ENCODE measurements at regions not wholly inside any gene's neighbourhood (a gene's known extent, or its start where the extent isn't known, plus 50 kb on each side); places are given as distances from the start of the nearest gene placed in this dataset.

DNA sequence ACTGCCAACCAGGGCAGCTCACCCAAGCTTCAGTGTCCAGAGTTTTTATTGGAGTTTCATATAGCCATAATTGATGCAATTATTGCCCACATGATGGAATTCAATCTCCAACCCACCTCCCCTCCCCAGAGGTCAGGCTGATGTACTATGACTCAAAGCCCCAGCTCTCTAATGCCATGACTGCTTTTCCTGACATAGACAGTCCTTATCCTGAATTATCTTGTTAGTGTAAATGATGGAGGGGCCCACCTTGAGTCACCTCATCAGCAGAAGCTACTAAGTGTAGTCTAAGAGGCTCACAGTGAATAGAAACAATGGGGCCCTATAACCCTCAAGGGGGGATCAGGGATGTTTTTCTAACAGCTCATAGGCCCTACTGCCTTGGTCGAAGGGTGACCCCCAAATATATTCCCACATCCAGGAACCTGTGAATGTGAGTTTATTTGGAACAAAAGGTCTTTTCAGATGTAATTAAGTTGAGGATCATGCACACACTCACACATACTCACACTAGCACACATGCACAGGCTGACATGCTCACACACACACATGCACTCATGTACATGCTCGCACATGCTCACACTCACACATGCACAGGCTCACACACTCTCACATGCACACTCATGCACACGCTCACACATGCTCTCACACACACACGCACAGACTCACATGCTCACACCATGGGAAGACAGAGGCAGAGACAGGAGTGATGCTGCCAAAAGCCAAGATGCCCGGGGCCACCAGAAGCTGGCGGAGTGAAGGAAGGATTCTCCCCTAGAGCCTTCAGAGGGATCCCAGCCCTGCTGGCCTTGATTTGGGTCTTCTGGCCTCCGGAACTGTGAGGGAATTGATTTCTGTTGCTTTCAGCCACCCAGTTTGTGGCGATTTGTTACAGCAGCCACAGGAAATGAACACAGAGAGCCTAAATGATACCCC lies 131.2 kb upstream of the SMAD3 start:
- no peak for TF ChIP-seq POLR2A (IDR thresholded peaks at IDR 0.05)
- TF ChIP-seq, protein P1, sequence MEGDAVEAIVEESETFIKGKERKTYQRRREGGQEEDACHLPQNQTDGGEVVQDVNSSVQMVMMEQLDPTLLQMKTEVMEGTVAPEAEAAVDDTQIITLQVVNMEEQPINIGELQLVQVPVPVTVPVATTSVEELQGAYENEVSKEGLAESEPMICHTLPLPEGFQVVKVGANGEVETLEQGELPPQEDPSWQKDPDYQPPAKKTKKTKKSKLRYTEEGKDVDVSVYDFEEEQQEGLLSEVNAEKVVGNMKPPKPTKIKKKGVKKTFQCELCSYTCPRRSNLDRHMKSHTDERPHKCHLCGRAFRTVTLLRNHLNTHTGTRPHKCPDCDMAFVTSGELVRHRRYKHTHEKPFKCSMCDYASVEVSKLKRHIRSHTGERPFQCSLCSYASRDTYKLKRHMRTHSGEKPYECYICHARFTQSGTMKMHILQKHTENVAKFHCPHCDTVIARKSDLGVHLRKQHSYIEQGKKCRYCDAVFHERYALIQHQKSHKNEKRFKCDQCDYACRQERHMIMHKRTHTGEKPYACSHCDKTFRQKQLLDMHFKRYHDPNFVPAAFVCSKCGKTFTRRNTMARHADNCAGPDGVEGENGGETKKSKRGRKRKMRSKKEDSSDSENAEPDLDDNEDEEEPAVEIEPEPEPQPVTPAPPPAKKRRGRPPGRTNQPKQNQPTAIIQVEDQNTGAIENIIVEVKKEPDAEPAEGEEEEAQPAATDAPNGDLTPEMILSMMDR (IDR thresholded peaks at IDR 0.05): no peak

Data from prostate gland (tissue), 2 donors.